ENCODE measurements at regions not wholly inside any gene's neighbourhood (a gene's known extent, or its start where the extent isn't known, plus 50 kb on each side); places are given as distances from the start of the nearest gene placed in this dataset.
"Not testable (repeated sequence)": the region's sequence is repeated elsewhere in the genome, so short reads cannot be mapped to it uniquely, and the experiment has no call there.

- TF ChIP-seq, protein P1, sequence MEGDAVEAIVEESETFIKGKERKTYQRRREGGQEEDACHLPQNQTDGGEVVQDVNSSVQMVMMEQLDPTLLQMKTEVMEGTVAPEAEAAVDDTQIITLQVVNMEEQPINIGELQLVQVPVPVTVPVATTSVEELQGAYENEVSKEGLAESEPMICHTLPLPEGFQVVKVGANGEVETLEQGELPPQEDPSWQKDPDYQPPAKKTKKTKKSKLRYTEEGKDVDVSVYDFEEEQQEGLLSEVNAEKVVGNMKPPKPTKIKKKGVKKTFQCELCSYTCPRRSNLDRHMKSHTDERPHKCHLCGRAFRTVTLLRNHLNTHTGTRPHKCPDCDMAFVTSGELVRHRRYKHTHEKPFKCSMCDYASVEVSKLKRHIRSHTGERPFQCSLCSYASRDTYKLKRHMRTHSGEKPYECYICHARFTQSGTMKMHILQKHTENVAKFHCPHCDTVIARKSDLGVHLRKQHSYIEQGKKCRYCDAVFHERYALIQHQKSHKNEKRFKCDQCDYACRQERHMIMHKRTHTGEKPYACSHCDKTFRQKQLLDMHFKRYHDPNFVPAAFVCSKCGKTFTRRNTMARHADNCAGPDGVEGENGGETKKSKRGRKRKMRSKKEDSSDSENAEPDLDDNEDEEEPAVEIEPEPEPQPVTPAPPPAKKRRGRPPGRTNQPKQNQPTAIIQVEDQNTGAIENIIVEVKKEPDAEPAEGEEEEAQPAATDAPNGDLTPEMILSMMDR (IDR thresholded peaks at IDR 0.05), result not testable (repeated sequence)
- not testable (repeated sequence) for TF ChIP-seq POLR2A (IDR thresholded peaks at IDR 0.05; ENCODE audit: low read depth); EP300 (IDR thresholded peaks at IDR 0.05); POLR2AphosphoS5 (IDR thresholded peaks at IDR 0.05)
Measured at GRCh38 chr21:19119259-19119658, 715.7 kb upstream of the TMPRSS15 start.
